HG02642 (cell line): ENCODE measurements at regions not wholly inside any gene's neighbourhood (a gene's known extent, or its start where the extent isn't known, plus 50 kb on each side); places are given as distances from the start of the nearest gene placed in this dataset.

Experiments used
- ATAC-seq: cut with Tn5 transposase; IDR thresholded peaks from one replicate; pipeline ENCODE4 v1.9.1; 2021; ENCODE audit warnings: mild to moderate bottlenecking; ENCODE audit not compliant: unreplicated experiment, poor library complexity

GRCh38 chr11:112858289-112859023, 102.8 kb upstream of the NCAM1 start:
- ATAC-seq, result no peak

GRCh38 chr11:112859787-112860186, 101.4 kb upstream of the NCAM1 start:
- ATAC-seq, result no peak

GRCh38 chr11:112861356-112861755, 99.9 kb upstream of the NCAM1 start:
- ATAC-seq, result no peak

GRCh38 chr11:112863305-112863704, 97.9 kb upstream of the NCAM1 start:
- no peak for ATAC-seq

GRCh38 chr11:112864672-112865071, 96.5 kb upstream of the NCAM1 start:
- ATAC-seq, result no peak

- no peak for ATAC-seq
These were observed 89.2 kb upstream of the NCAM1 start for GRCh38 chr11:112871909-112872500.

GRCh38 chr11:112874980-112875379, 86.2 kb upstream of the NCAM1 start:
- ATAC-seq, result no peak

GRCh38 chr11:112877581-112877980, 83.6 kb upstream of the NCAM1 start:
- ATAC-seq, result no peak

GRCh38 chr11:112878033-112878601, 83.1 kb upstream of the NCAM1 start:
- no peak for ATAC-seq

- no peak for ATAC-seq
These were observed 80.7 kb upstream of the NCAM1 start for GRCh38 chr11:112880495-112880894.

GRCh38 chr11:112881461-112881860, 79.8 kb upstream of the NCAM1 start:
- no peak for ATAC-seq

GRCh38 chr11:112882494-112883381, 78.5 kb upstream of the NCAM1 start:
- ATAC-seq, result no peak

- ATAC-seq, result no peak
These were observed 77.0 kb upstream of the NCAM1 start for GRCh38 chr11:112884012-112884767.

- ATAC-seq, result no peak
These were observed 75.3 kb upstream of the NCAM1 start for GRCh38 chr11:112885744-112886433.

- ATAC-seq, result no peak
These were observed 74.5 kb upstream of the NCAM1 start for GRCh38 chr11:112886434-112887370.

- no peak for ATAC-seq
These were observed 71.8 kb upstream of the NCAM1 start for GRCh38 chr11:112889446-112889845.

GRCh38 chr11:112899235-112900006, 61.8 kb upstream of the NCAM1 start:
- ATAC-seq, result no peak

GRCh38 chr11:112901924-112902323, 59.3 kb upstream of the NCAM1 start:
- ATAC-seq, result no peak
